H1 (cell line): ENCODE measurements at regions not wholly inside any gene's neighbourhood (a gene's known extent, or its start where the extent isn't known, plus 50 kb on each side); places are given as distances from the start of the nearest gene placed in this dataset.

ENCODE experiments used
- CTCF ChIA-PET: fragments of 300-600 bp; sonication (Branson Sonifier 250); formaldehyde crosslinking; loops from one replicate; lab custom pipeline; 2021; ENCODE audit not compliant: partially characterized antibody; lab: Charles Lee
- POLR2A ChIA-PET: fragments of 300-600 bp; sonication (Branson Sonifier 250); formaldehyde crosslinking; loops from one replicate; lab custom pipeline; 2021; ENCODE audit warnings: inconsistent platforms; ENCODE audit not compliant: partially characterized antibody; lab: Charles Lee
- DNase-seq, 2 experiments: peaks; one replicate each; pipeline versions ENCODE4 v3.0.0 to v3.0.0-alpha.2; 2010 to 2022; ENCODE audit warnings: low spot score in 2 of 2, low read depth in 1 of 2, mixed read lengths in 1 of 2
- FAIRE-seq: peaks from 2 replicates; lab custom pipeline; 2011; peaks lifted over from hg19 to GRCh38; lab: Jason Lieb, UNC
- H2AFZ ChIP-seq: 2 replicates; pipeline ENCODE4 v1.8.1; 2012; ENCODE audit warnings: low read length, inconsistent platforms
- H2AK5ac ChIP-seq: 2 replicates; pipeline ENCODE4 v1.6.1; 2013; ENCODE audit warnings: low read depth, low read length
- H2BK120ac ChIP-seq: replicated peaks from 2 replicates; pipeline ENCODE3; 2013; ENCODE audit warnings: low read depth, low read length, inconsistent platforms
- H2BK12ac ChIP-seq: 2 replicates; pipeline ENCODE4 v1.6.1; 2013; ENCODE audit warnings: low read depth, low read length
- H2BK15ac ChIP-seq: 2 replicates; pipeline ENCODE4 v1.6.1; 2013; ENCODE audit warnings: low read length
- H2BK20ac ChIP-seq: 2 replicates; pipeline ENCODE4 v1.6.1; 2013; ENCODE audit warnings: low read length
- H2BK5ac ChIP-seq: 2 replicates; pipeline ENCODE4 v1.6.1; 2013; ENCODE audit warnings: low read depth, low read length
- H3K14ac ChIP-seq: 2 replicates; pipeline ENCODE4 v1.6.1; 2013; ENCODE audit warnings: inconsistent platforms; ENCODE audit not compliant: insufficient read length
- H3K18ac ChIP-seq: 2 replicates; pipeline ENCODE4 v1.6.1; 2013; ENCODE audit warnings: low read length; ENCODE audit errors: extremely low read depth
- H3K23ac ChIP-seq: 2 replicates; pipeline ENCODE4 v1.6.1; 2013; ENCODE audit warnings: inconsistent platforms; ENCODE audit not compliant: insufficient read length
- H3K23me2 ChIP-seq: 2 replicates; pipeline ENCODE4 v1.6.1; 2013; ENCODE audit warnings: low read depth, low read length
- H3K27ac ChIP-seq: 2 replicates; pipeline ENCODE4 v1.6.1; 2011; ENCODE audit warnings: low read depth, low read length, inconsistent platforms
- H3K27me3 ChIP-seq, 4 experiments: replicated peaks in 1 of 4; 1 replicate in 1 of 4; 2 replicates in 3 of 4; pipeline versions ENCODE4 v1.6.1 to v1.8.1; 2011 to 2013; ENCODE audit warnings: low read length in 3 of 4, mild to moderate bottlenecking in 3 of 4, inconsistent platforms in 2 of 4, mixed read lengths in 2 of 4, moderate library complexity in 1 of 4; ENCODE audit not compliant: control insufficient read depth in 3 of 4, insufficient read depth in 3 of 4; ENCODE audit errors: extremely low read depth in 1 of 4
- H3K36me3 ChIP-seq, 4 experiments: 2 replicates each; pipeline versions ENCODE4 v1.6.1 to v1.8.1; 2011 to 2013; ENCODE audit warnings: mild to moderate bottlenecking in 4 of 4, low read length in 3 of 4, moderate library complexity in 2 of 4, control low read depth in 1 of 4, inconsistent platforms in 1 of 4; ENCODE audit not compliant: insufficient read depth in 4 of 4, control insufficient read depth in 2 of 4
- H3K4ac ChIP-seq: replicated peaks from 2 replicates; pipeline ENCODE3; 2013; ENCODE audit warnings: low read length, low read depth, mixed read lengths, inconsistent platforms; ENCODE audit not compliant: insufficient read length
- H3K4me1 ChIP-seq, 4 experiments: replicated peaks in 1 of 4; 1 replicate in 1 of 4; 2 replicates in 3 of 4; pipeline versions ENCODE4 v1.6.1 to v1.8.1; 2011 to 2013; ENCODE audit warnings: low read length in 3 of 4, inconsistent platforms in 2 of 4, mixed read lengths in 1 of 4; ENCODE audit not compliant: insufficient read depth in 4 of 4, control insufficient read depth in 3 of 4
- H3K4me2 ChIP-seq, 2 experiments: 2 replicates each; pipeline versions ENCODE4 v1.6.1 to v1.8.1; 2011 to 2013; ENCODE audit warnings: low read depth in 2 of 2, low read length in 2 of 2, control low read depth in 1 of 2, inconsistent platforms in 1 of 2, mild to moderate bottlenecking in 1 of 2; ENCODE audit not compliant: insufficient read depth in 1 of 2
- H3K4me3 ChIP-seq, 4 experiments: fragments of 200-600, 300-600 bp in 1 of 4; sonication (generic), shearing (Covaris generic), sonication (Bioruptor Twin) in 1 of 4; 2 replicates each; pipeline versions ENCODE4 v1.5.1 to v1.8.1; 2011 to 2016; ENCODE audit warnings: low read length in 4 of 4, low read depth in 3 of 4, control low read depth in 2 of 4, inconsistent platforms in 2 of 4, mild to moderate bottlenecking in 2 of 4, mixed read lengths in 1 of 4, moderate library complexity in 1 of 4; ENCODE audit not compliant: insufficient read depth in 2 of 4; ENCODE audit errors: extremely low read depth in 1 of 4
- H3K56ac ChIP-seq: replicated peaks from 2 replicates; pipeline ENCODE3; 2013; ENCODE audit warnings: low read depth, mild to moderate bottlenecking, mixed read lengths, low read length, inconsistent platforms; ENCODE audit not compliant: insufficient read length
- H3K79me1 ChIP-seq: 2 replicates; pipeline ENCODE4 v1.6.1; 2013; ENCODE audit warnings: low read depth, low read length, control low read depth
- H3K79me2 ChIP-seq, 2 experiments: 2 replicates each; pipeline versions ENCODE4 v1.6.1 to v1.8.1; 2012 to 2013; ENCODE audit warnings: low read length in 2 of 2, mild to moderate bottlenecking in 2 of 2, inconsistent platforms in 1 of 2; ENCODE audit not compliant: insufficient read depth in 2 of 2, control insufficient read depth in 1 of 2
- H3K9ac ChIP-seq, 4 experiments: replicated peaks in 1 of 4; 1 replicate in 1 of 4; 2 replicates in 3 of 4; pipeline versions ENCODE4 v1.6.1 to v1.8.1; 2011 to 2013; ENCODE audit warnings: low read depth in 3 of 4, low read length in 3 of 4, control low read depth in 2 of 4, mild to moderate bottlenecking in 2 of 4, moderate library complexity in 2 of 4, inconsistent platforms in 1 of 4; ENCODE audit errors: extremely low read depth in 1 of 4
- H3K9me3 ChIP-seq, 2 experiments: 2 replicates each; pipeline versions ENCODE4 v1.6.1 to v1.8.1; 2012 to 2013; ENCODE audit warnings: mild to moderate bottlenecking in 2 of 2, moderate library complexity in 2 of 2, control low read depth in 1 of 2, inconsistent platforms in 1 of 2, low read depth in 1 of 2, low read length in 1 of 2, mixed read lengths in 1 of 2; ENCODE audit not compliant: insufficient read depth in 2 of 2
- H4K20me1 ChIP-seq, 2 experiments: replicated peaks in 1 of 2; 2 replicates each; pipeline versions ENCODE3 to v1.8.1; 2011 to 2013; ENCODE audit warnings: inconsistent platforms in 2 of 2, low read length in 2 of 2, mild to moderate bottlenecking in 1 of 2; ENCODE audit not compliant: insufficient read depth in 2 of 2, control insufficient read depth in 1 of 2
- H4K5ac ChIP-seq: 2 replicates; pipeline ENCODE4 v1.6.1; 2013; ENCODE audit warnings: low read length, low read depth, mixed read lengths, inconsistent platforms; ENCODE audit not compliant: insufficient read length
- H4K8ac ChIP-seq: 2 replicates; pipeline ENCODE4 v1.8.0; 2013; ENCODE audit warnings: mild to moderate bottlenecking, moderate library complexity, low read length, inconsistent platforms; ENCODE audit not compliant: insufficient read depth; ENCODE audit errors: extremely low read depth
- H4K91ac ChIP-seq: replicated peaks from 2 replicates; pipeline ENCODE3; 2013; ENCODE audit warnings: low read length, mixed read lengths, inconsistent platforms; ENCODE audit not compliant: insufficient read length
- ASH2L ChIP-seq: fragments of 200-600, 300-600 bp; sonication (generic); IDR thresholded peaks from one replicate; pipeline ENCODE4 v1.7.1; 2017; ENCODE audit warnings: low read length
- BACH1 ChIP-seq: IDR thresholded peaks from 2 replicates; pipeline ENCODE4 v1.6.1; 2012; ENCODE audit warnings: low read length, improper control_type of control experiment
- CBX8 ChIP-seq: fragments of 300-800, 300-1000 bp; sonication (generic); IDR thresholded peaks from 2 replicates; pipeline ENCODE4 v1.7.1; 2016; ENCODE audit warnings: low read depth, low read length, borderline replicate concordance
- CHD1 ChIP-seq: IDR thresholded peaks from 2 replicates; pipeline ENCODE4 v1.6.1; 2012; ENCODE audit warnings: low read depth, low read length, improper control_type of control experiment
- EP300 ChIP-seq, 2 experiments: IDR thresholded peaks; 1 replicate in 1 of 2; 2 replicates in 1 of 2; pipeline ENCODE4 v1.6.1; 2011 to 2012; ENCODE audit warnings: low read depth in 2 of 2, low read length in 2 of 2, mild to moderate bottlenecking in 2 of 2, borderline replicate concordance in 1 of 2, inconsistent platforms in 1 of 2, moderate library complexity in 1 of 2
- GTF2F1 ChIP-seq: IDR thresholded peaks from 2 replicates; pipeline ENCODE4 v1.6.1; 2012; ENCODE audit warnings: low read depth, low read length, improper control_type of control experiment, borderline replicate concordance
- HDAC2 ChIP-seq, 2 experiments: fragments of 300-600 bp in 1 of 2; sonication (generic) in 1 of 2; IDR thresholded peaks; 2 replicates each; pipeline ENCODE4 v1.6.1; 2011 to 2012; ENCODE audit warnings: low read depth in 2 of 2, low read length in 2 of 2, mild to moderate bottlenecking in 2 of 2, moderate library complexity in 2 of 2, borderline replicate concordance in 1 of 2, inconsistent platforms in 1 of 2
- JUND ChIP-seq: IDR thresholded peaks from 2 replicates; pipeline ENCODE4 v1.6.1; 2011; ENCODE audit warnings: mild to moderate bottlenecking, improper control_type of control experiment, low read length
- KDM1A ChIP-seq: fragments of 200-600, 300-600 bp; sonication (generic); IDR thresholded peaks from 2 replicates; pipeline ENCODE4 v1.7.1; 2016; ENCODE audit warnings: mild to moderate bottlenecking, low read length, borderline replicate concordance
- PHF8 ChIP-seq: fragments of 200-600 bp; sonication (generic); conservative IDR thresholded peaks from 2 replicates; pipeline ENCODE4 v1.7.1; 2012; ENCODE audit warnings: low read depth, mild to moderate bottlenecking, inconsistent platforms, low read length, moderate library complexity
- POLR2AphosphoS5 ChIP-seq: IDR thresholded peaks from 2 replicates; pipeline ENCODE4 v1.6.1; 2011; ENCODE audit warnings: low read depth, low read length
- RBBP5 ChIP-seq: IDR thresholded peaks from 2 replicates; pipeline ENCODE4 v1.7.1; 2012; ENCODE audit warnings: low read depth, mild to moderate bottlenecking, inconsistent platforms, low read length, moderate library complexity, borderline replicate concordance
- SIN3A ChIP-seq, 2 experiments: IDR thresholded peaks in 1 of 2; conservative IDR thresholded peaks in 1 of 2; 2 replicates each; pipeline ENCODE4 v1.6.1; 2011 to 2012; ENCODE audit warnings: low read length in 2 of 2, improper control_type of control experiment in 1 of 2, low read depth in 1 of 2, mild to moderate bottlenecking in 1 of 2
- SP2 ChIP-seq: IDR thresholded peaks from 2 replicates; pipeline ENCODE4 v1.6.1; 2012; ENCODE audit warnings: mild to moderate bottlenecking, low read length, inconsistent platforms
- TCF12 ChIP-seq: IDR thresholded peaks from 2 replicates; pipeline ENCODE4 v1.6.1; 2011; ENCODE audit warnings: low read depth, mild to moderate bottlenecking, low read length
- WGBS, 2 experiments: shearing (Covaris generic) in 1 of 2; methylation state at CpG; one replicate each; pipeline versions ENCODE4 v1.1.6 to v1.1.7; 2013 to 2015; ENCODE audit warnings: low lambda C conversion rate in 2 of 2, mixed read lengths in 2 of 2, inconsistent platforms in 1 of 2, low coverage in 1 of 2, missing lambda C conversion rate in 1 of 2; ENCODE audit not compliant: insufficient replicate concordance in 2 of 2, insufficient coverage in 1 of 2, insufficient read length in 1 of 2; ENCODE audit errors: extremely low coverage in 1 of 2, missing lambda C conversion rate in 1 of 2; 5-methylcytosine and 5-hydroxymethylcytosine counted together

DNA sequence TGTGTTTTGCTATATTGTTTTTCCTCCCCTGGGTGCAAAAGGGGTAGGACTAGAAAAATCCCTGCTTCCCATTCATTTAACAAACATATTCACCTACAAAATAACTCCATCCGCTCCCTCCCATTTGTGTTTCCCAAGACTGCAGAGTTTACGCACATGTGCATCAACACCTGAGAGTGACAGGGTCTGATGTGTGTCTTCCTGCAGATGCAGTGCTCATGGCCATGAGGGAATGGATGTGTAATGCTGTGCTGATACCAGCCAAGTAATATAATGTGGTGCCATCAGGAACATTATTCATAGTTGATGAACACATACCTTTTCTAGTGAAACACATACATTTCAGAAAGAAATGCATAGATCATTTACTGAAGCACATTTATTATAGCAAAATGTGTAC lies 83.2 kb downstream of the CXXC4 start:
- CTCF ChIA-PET = no interaction called here
- H2AK5ac ChIP-seq = no peak overlapping the region
- TF ChIP-seq SIN3A (conservative IDR thresholded peaks at IDR 0.05 in 1 of 2, IDR thresholded peaks at IDR 0.05 in 1 of 2; ENCODE audit: low read depth in 1 of 2, low read length in 2 of 2) (no peak), TCF12 (no peak), GTF2F1 (no peak), POLR2AphosphoS5 (no peak), KDM1A (no peak), RBBP5 (no peak), CBX8 (no peak), ASH2L (no peak), SP2 (no peak), PHF8 (no peak), EP300 (IDR thresholded peaks at IDR 0.05; ENCODE audit: borderline replicate concordance in 1 of 2, low read depth in 2 of 2, low read length in 2 of 2) (no peak), JUND (no peak), CHD1 (no peak), HDAC2 (IDR thresholded peaks at IDR 0.05; ENCODE audit: borderline replicate concordance in 1 of 2, low read depth in 2 of 2, low read length in 2 of 2) (no peak), BACH1 (no peak)
- no peak overlapping the region for H2BK15ac ChIP-seq
- H4K5ac ChIP-seq = no peak overlapping the region
- WGBS, 2 experiments = 92% methylated on average over 2 of the region's 2 CpGs; no CpG with 5 or more reads in 1 of the 2 experiments
- no peak overlapping the region for H3K4me2 ChIP-seq
- no peak overlapping the region for H3K27ac ChIP-seq
- H4K91ac ChIP-seq = no peak overlapping the region
- H3K4me3 ChIP-seq = no peak overlapping the region
- no peak overlapping the region for H2BK12ac ChIP-seq
- H3K23me2 ChIP-seq = no peaks in the 10 kb centered on the region
- no peak overlapping the region for H2BK120ac ChIP-seq
- H3K23ac ChIP-seq = no peak overlapping the region
- no peaks in the 10 kb centered on the region for H3K79me2 ChIP-seq
- FAIRE-seq = no peak
- no peak overlapping the region for H3K9ac ChIP-seq
- peaks cover 0 to under 1% (median 0%) of the 10 kb centered on the region in 4 experiments; a peak in 1 of 7 replicates for H3K4me1 ChIP-seq
- no peaks in the 10 kb centered on the region for H3K36me3 ChIP-seq
- no peaks in the 10 kb centered on the region for H3K9me3 ChIP-seq
- H4K8ac ChIP-seq = no peak overlapping the region
- POLR2A ChIA-PET = no interaction called here
- no peak overlapping the region for H3K56ac ChIP-seq
- H3K18ac ChIP-seq = no peak overlapping the region
- H3K79me1 ChIP-seq = no peaks in the 10 kb centered on the region
- H4K20me1 ChIP-seq = no peaks in the 10 kb centered on the region
- no peak overlapping the region for H3K14ac ChIP-seq
- H2BK20ac ChIP-seq = no peak overlapping the region
- DNase-seq = no peak
- H3K27me3 ChIP-seq = no peaks in the 10 kb centered on the region
- H3K4ac ChIP-seq = no peak overlapping the region
- no peak overlapping the region for H2BK5ac ChIP-seq
- no peak overlapping the region for H2AFZ ChIP-seq
